Central memory CD4-positive, alpha-beta T cell (primary cell): ENCODE measurements at regions not wholly inside any gene's neighbourhood (a gene's known extent, or its start where the extent isn't known, plus 50 kb on each side); places are given as distances from the start of the nearest gene placed in this dataset.

Experiments used
- DNase-seq: peaks from one replicate; pipeline ENCODE4 v3.0.0; 2022

- DNase-seq: no peak
These were observed 273.7 kb downstream of the SOX9 start for GRCh38 chr17:72394531-72394930.

- DNase-seq: no peak
These were observed 275.3 kb downstream of the SOX9 start for GRCh38 chr17:72396121-72396520.

- no peak for DNase-seq
These were observed 276.4 kb downstream of the SOX9 start for GRCh38 chr17:72397223-72397667.

- DNase-seq: no peak
These were observed 276.9 kb downstream of the SOX9 start for GRCh38 chr17:72397687-72398086.

- no peak for DNase-seq
These were observed 278.3 kb downstream of the SOX9 start for GRCh38 chr17:72399023-72399607.

GRCh38 chr17:72399608-72400487 lies 279.0 kb downstream of the SOX9 start:
- no peak for DNase-seq

GRCh38 chr17:72400488-72400827 lies 279.6 kb downstream of the SOX9 start:
- no peak for DNase-seq

GRCh38 chr17:72400863-72401262 lies 280.0 kb downstream of the SOX9 start:
- DNase-seq: no peak

- DNase-seq: no peak
These were observed 281.3 kb downstream of the SOX9 start for GRCh38 chr17:72401883-72402726.

- no peak for DNase-seq
These were observed 281.9 kb downstream of the SOX9 start for GRCh38 chr17:72402727-72403210.

- DNase-seq: no peak
These were observed 282.9 kb downstream of the SOX9 start for GRCh38 chr17:72403713-72404209.

- no peak for DNase-seq
These were observed 284.1 kb downstream of the SOX9 start for GRCh38 chr17:72404872-72405271.

- DNase-seq: no peak
These were observed 284.9 kb downstream of the SOX9 start for GRCh38 chr17:72405662-72406230.

GRCh38 chr17:72406498-72406897 lies 285.7 kb downstream of the SOX9 start:
- DNase-seq: no peak

- DNase-seq: no peak
These were observed 286.6 kb downstream of the SOX9 start for GRCh38 chr17:72407336-72407909.

- DNase-seq: no peak
These were observed 287.1 kb downstream of the SOX9 start for GRCh38 chr17:72407931-72408330.

GRCh38 chr17:72408641-72409040 lies 287.8 kb downstream of the SOX9 start:
- DNase-seq: no peak

GRCh38 chr17:72409405-72410002 lies 288.7 kb downstream of the SOX9 start:
- DNase-seq: no peak

GRCh38 chr17:72411124-72411563 lies 290.3 kb downstream of the SOX9 start:
- DNase-seq: no peak

GRCh38 chr17:72412650-72413076 lies 291.8 kb downstream of the SOX9 start:
- no peak for DNase-seq

- no peak for DNase-seq
These were observed 292.5 kb downstream of the SOX9 start for GRCh38 chr17:72413077-72414031.
